ENCODE measurements at regions not wholly inside any gene's neighbourhood (a gene's known extent, or its start where the extent isn't known, plus 50 kb on each side); places are given as distances from the start of the nearest gene placed in this dataset.

- no peak for TF ChIP-seq POLR2A (IDR thresholded peaks at IDR 0.05)
- no peak for TF ChIP-seq CTCF (IDR thresholded peaks at IDR 0.05)
Measured at GRCh38 chr5:35404701-35405100, 174.4 kb upstream of the PRLR start.
